ENCODE measurements at regions not wholly inside any gene's neighbourhood (a gene's known extent, or its start where the extent isn't known, plus 50 kb on each side); places are given as distances from the start of the nearest gene placed in this dataset.

DNA sequence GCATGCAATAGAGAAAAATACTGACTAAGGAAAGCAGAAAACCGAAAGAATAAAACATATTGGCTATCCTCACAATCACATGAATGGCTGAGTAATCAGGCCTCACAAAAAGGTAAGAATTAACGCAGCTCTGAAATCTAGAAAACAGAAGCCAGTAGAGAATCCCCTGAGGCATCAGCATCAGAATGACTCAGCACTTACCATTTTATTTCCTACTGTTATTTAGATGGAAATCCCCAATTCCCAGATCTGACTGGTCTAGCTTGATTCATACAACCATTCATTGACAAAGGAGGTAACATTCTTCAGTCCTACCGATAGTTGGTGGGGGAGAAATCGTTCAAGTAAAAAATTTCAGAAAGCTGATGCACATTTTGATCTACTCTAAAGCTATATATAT is 1408.4 kb upstream of the WWC1 start:
- no peak for TF ChIP-seq POLR2A (IDR thresholded peaks at IDR 0.05)
- TF ChIP-seq, protein P1, sequence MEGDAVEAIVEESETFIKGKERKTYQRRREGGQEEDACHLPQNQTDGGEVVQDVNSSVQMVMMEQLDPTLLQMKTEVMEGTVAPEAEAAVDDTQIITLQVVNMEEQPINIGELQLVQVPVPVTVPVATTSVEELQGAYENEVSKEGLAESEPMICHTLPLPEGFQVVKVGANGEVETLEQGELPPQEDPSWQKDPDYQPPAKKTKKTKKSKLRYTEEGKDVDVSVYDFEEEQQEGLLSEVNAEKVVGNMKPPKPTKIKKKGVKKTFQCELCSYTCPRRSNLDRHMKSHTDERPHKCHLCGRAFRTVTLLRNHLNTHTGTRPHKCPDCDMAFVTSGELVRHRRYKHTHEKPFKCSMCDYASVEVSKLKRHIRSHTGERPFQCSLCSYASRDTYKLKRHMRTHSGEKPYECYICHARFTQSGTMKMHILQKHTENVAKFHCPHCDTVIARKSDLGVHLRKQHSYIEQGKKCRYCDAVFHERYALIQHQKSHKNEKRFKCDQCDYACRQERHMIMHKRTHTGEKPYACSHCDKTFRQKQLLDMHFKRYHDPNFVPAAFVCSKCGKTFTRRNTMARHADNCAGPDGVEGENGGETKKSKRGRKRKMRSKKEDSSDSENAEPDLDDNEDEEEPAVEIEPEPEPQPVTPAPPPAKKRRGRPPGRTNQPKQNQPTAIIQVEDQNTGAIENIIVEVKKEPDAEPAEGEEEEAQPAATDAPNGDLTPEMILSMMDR (IDR thresholded peaks at IDR 0.05), result no peak
- TF ChIP-seq EP300 (IDR thresholded peaks at IDR 0.05; ENCODE audit: low read depth), result no peak
- no peak for TF ChIP-seq POLR2AphosphoS5 (IDR thresholded peaks at IDR 0.05)

All from transverse colon (tissue), 4 donors.